K562 (cell line): ENCODE measurements at regions not wholly inside any gene's neighbourhood (a gene's known extent, or its start where the extent isn't known, plus 50 kb on each side); places are given as distances from the start of the nearest gene placed in this dataset.

Source experiments
- ATAC-seq: fragments of 200-7000 bp; cut with Tn5 transposase; 3 replicates; pipeline ENCODE4 v1.9.1; 2020; ENCODE audit warnings: moderate library complexity
- BruUV-seq: library from RNA; stranded (reverse); fragments of 400-500 nt; replicated peaks from 2 replicates; lab custom pipeline; 2021; lab: Mats Ljungman, UMichigan
- CTCF ChIA-PET: fragments of 300-600 bp; formaldehyde crosslinking; extraction: SDS; loops from one replicate; lab custom pipeline; 2021; ENCODE audit warnings: low intra/inter-chr PET ratio; lab: Yijun Ruan, JAX
- POLR2A ChIA-PET: fragments of 300-600, 350-650 bp; sonication (Branson Sonifier 250); formaldehyde crosslinking; extraction: SDS; loops from one replicate; lab custom pipeline; 2021; ENCODE audit warnings: antibody characterized with exemption, inconsistent platforms; lab: Yijun Ruan, JAX
- DNase-seq, 4 experiments: peaks; one replicate each; pipeline versions ENCODE4 v3.0.0 to v3.0.0-alpha.2; 2011 to 2018; ENCODE audit warnings: low spot score in 3 of 4, mixed read lengths in 3 of 4; ENCODE audit errors: extremely low read depth in 1 of 4
- FAIRE-seq: peaks from 2 replicates; lab custom pipeline; 2011; peaks lifted over from hg19 to GRCh38; lab: Jason Lieb, UNC
- H2AFZ ChIP-seq: 2 replicates; pipeline ENCODE4 v1.6.0; 2011; ENCODE audit warnings: low read depth, low read length, control low read depth, inconsistent platforms
- H3K27ac ChIP-seq: fragments of 200-600 bp; 3 replicates; pipeline ENCODE4 v1.8.0; 2011; ENCODE audit warnings: low read depth, mild to moderate bottlenecking, control low read depth, inconsistent platforms, low read length, moderate library complexity, mixed read lengths; ENCODE audit errors: extremely low read depth
- H3K27me3 ChIP-seq, 2 experiments: fragments of 300-600 bp in 1 of 2; 2 replicates in 1 of 2; 3 replicates in 1 of 2; pipeline versions ENCODE4 v1.6.0 to v1.8.0; 2011; ENCODE audit warnings: inconsistent platforms in 2 of 2, low read length in 2 of 2, mild to moderate bottlenecking in 1 of 2, mixed read lengths in 1 of 2, moderate library complexity in 1 of 2; ENCODE audit not compliant: control insufficient read depth in 2 of 2, insufficient read depth in 2 of 2
- H3K36me3 ChIP-seq: fragments of 300-600 bp; 3 replicates; pipeline ENCODE4 v1.8.0; 2011; ENCODE audit warnings: mild to moderate bottlenecking, low read length, inconsistent platforms; ENCODE audit not compliant: control insufficient read depth, insufficient read depth
- H3K4me1 ChIP-seq, 2 experiments: fragments of 200-600 bp in 1 of 2; replicated peaks in 1 of 2; 2 replicates in 1 of 2; 3 replicates in 1 of 2; pipeline versions ENCODE4 v1.5.1 to v1.8.0; 2011; ENCODE audit warnings: inconsistent platforms in 2 of 2, low read length in 2 of 2, mild to moderate bottlenecking in 1 of 2, mixed read lengths in 1 of 2, moderate library complexity in 1 of 2; ENCODE audit not compliant: control insufficient read depth in 2 of 2, insufficient read depth in 2 of 2
- H3K4me2 ChIP-seq: 2 replicates; pipeline ENCODE4 v1.6.1; 2011; ENCODE audit warnings: low read length, control low read depth, inconsistent platforms, mixed read lengths; ENCODE audit not compliant: insufficient read depth
- H3K4me3 ChIP-seq: fragments of 200-600 bp; sonication (generic), shearing (Covaris generic); 2 replicates; pipeline ENCODE4 v1.5.1; 2016; ENCODE audit warnings: control low read depth, inconsistent platforms
- H3K79me2 ChIP-seq: fragments of 200-600 bp; 3 replicates; pipeline ENCODE4 v1.8.0; 2011; ENCODE audit warnings: low read length, inconsistent platforms; ENCODE audit not compliant: control insufficient read depth, insufficient read depth
- H3K9ac ChIP-seq, 2 experiments: 2 replicates each; pipeline versions ENCODE4 v1.6.0 to v1.6.1; 2011; ENCODE audit warnings: low read depth in 2 of 2, low read length in 2 of 2, control low read depth in 1 of 2, inconsistent platforms in 1 of 2, mild to moderate bottlenecking in 1 of 2, mixed read lengths in 1 of 2; ENCODE audit not compliant: insufficient read depth in 1 of 2
- H3K9me1 ChIP-seq: one replicate; pipeline ENCODE4 v1.6.0; 2011; ENCODE audit warnings: inconsistent platforms, mild to moderate bottlenecking, low read length, moderate library complexity; ENCODE audit not compliant: control insufficient read depth, insufficient read depth
- H3K9me3 ChIP-seq: replicated peaks from 2 replicates; pipeline ENCODE4 v1.5.1; 2011; ENCODE audit warnings: low read depth, low read length, inconsistent platforms; ENCODE audit not compliant: control insufficient read depth, insufficient read depth
- H4K20me1 ChIP-seq: replicated peaks from 2 replicates; pipeline ENCODE4 v1.6.1; 2011; ENCODE audit warnings: low read length, inconsistent platforms, mixed read lengths; ENCODE audit not compliant: control insufficient read depth, insufficient read depth
- NFIC ChIP-seq: fragments of 450-650 bp; IDR thresholded peaks from 2 replicates; pipeline ENCODE4 v1.6.1; 2017; ENCODE audit warnings: mild to moderate bottlenecking, inconsistent platforms
- RB1 ChIP-seq: fragments of 450-650 bp; IDR thresholded peaks from 2 replicates; pipeline ENCODE4 v1.6.1; 2017; ENCODE audit warnings: low read depth, mild to moderate bottlenecking
- RBM22 ChIP-seq: fragments of 200-400 bp; formaldehyde crosslinking; IDR thresholded peaks from 2 replicates; pipeline ENCODE4 v1.6.1; 2018; ENCODE audit warnings: low read length, low read depth; ENCODE audit not compliant: poor library complexity, severe bottlenecking
- SOX6 ChIP-seq: fragments of 450-650 bp; IDR thresholded peaks from 2 replicates; pipeline ENCODE4 v1.6.1; 2014; ENCODE audit warnings: mild to moderate bottlenecking
- WGBS: fragments of 100-300 bp; shearing (Covaris generic); methylation state at CpG from one replicate; pipeline ENCODE4 v1.1.6; 2016; ENCODE audit warnings: low coverage, mixed read lengths; ENCODE audit not compliant: insufficient coverage; ENCODE audit errors: missing lambda C conversion rate; 5-methylcytosine and 5-hydroxymethylcytosine counted together
- in situ Hi-C: fragments of 300-500 bp; cut with MboI; formaldehyde crosslinking; loops from 4 replicates; pipeline ENCODE4 v1.15.0; 2018; ENCODE audit warnings: inconsistent platforms, mixed read lengths
- intact Hi-C: fragments of 100-400 bp; cut with micrococcal nuclease; formaldehyde crosslinking; loops from 2 replicates; pipeline ENCODE4 v1.14.2; 2022

- Histone ChIP-seq H3K4me3 (no peak overlapping the region), H3K36me3 (no peaks in the 10 kb centered on the region), H3K4me1 (no peaks in the 10 kb centered on the region), H3K27ac (no peak overlapping the region), H3K9me1 (no peaks in the 10 kb centered on the region), H4K20me1 (no peaks in the 10 kb centered on the region), H2AFZ (no peak overlapping the region), H3K9ac (no peak overlapping the region), H3K27me3 (no peaks in the 10 kb centered on the region), H3K79me2 (no peaks in the 10 kb centered on the region), H3K9me3 (no peaks in the 10 kb centered on the region), H3K4me2 (no peak overlapping the region)
- TF ChIP-seq SOX6 (0 out of 2 replicates have a peak, but pooled peaks have one; percentile 10), RB1 (no peak)
- DNase-seq (no peak), FAIRE-seq (no peak), ATAC-seq (no peak)
- ChIA-PET POLR2A (no interaction called here), CTCF (no interaction called here)
- in situ Hi-C loops, result no loop called here
- no TSS peak for BruUV-seq
- intact Hi-C loops, result no loop called here
Observed at GRCh38 chr4:77538144-77538543, 67.5 kb upstream of the CXCL13 start.

GRCh38 chr4:77538574-77539157 lies 67.0 kb upstream of the CXCL13 start:
- TF ChIP-seq RBM22 (no peak), NFIC (0 out of 2 replicates have a peak, but pooled peaks have one; percentile 29)
- Histone ChIP-seq H3K4me2 (no peak overlapping the region), H3K27ac (no peak overlapping the region), H3K9me1 (no peaks in the 10 kb centered on the region), H2AFZ (no peak overlapping the region), H4K20me1 (no peaks in the 10 kb centered on the region), H3K36me3 (no peaks in the 10 kb centered on the region), H3K27me3 (no peaks in the 10 kb centered on the region), H3K79me2 (no peaks in the 10 kb centered on the region), H3K9ac (no peak overlapping the region), H3K4me3 (no peak overlapping the region), H3K9me3 (no peaks in the 10 kb centered on the region), H3K4me1 (no peaks in the 10 kb centered on the region)
- BruUV-seq, result no TSS peak
- DNase-seq (no peak), FAIRE-seq (no peak), ATAC-seq (no peak)
- POLR2A ChIA-PET, result no interaction called here
- CTCF ChIA-PET, result no interaction called here
- in situ Hi-C loops, result no loop called here
- intact Hi-C loops, result no loop called here
- 0% methylated on average over 3 of the region's 4 CpGs for WGBS
